Suprapubic skin (tissue), 4 donors: ENCODE measurements at regions not wholly inside any gene's neighbourhood (a gene's known extent, or its start where the extent isn't known, plus 50 kb on each side); places are given as distances from the start of the nearest gene placed in this dataset.

Experiments
- DNase-seq, 2 donors: peaks; one replicate each; pipeline ENCODE4 v3.0.0-alpha.2; 2019; ENCODE audit warnings: low spot score in 2 of 2
- H3K27ac ChIP-seq: fragments of 200-600 bp; sonication (generic); one replicate; pipeline ENCODE4 v1.5.1; 2019
- H3K27me3 ChIP-seq: fragments of 200-600 bp; sonication (generic); one replicate; pipeline ENCODE4 v1.5.1; 2019
- H3K36me3 ChIP-seq: fragments of 200-600 bp; sonication (generic); one replicate; pipeline ENCODE4 v1.5.1; 2019
- H3K4me1 ChIP-seq: fragments of 200-600 bp; sonication (generic); one replicate; pipeline ENCODE4 v1.5.1; 2019
- H3K4me3 ChIP-seq: fragments of 200-600 bp; sonication (generic); one replicate; pipeline ENCODE4 v1.5.1; 2019; ENCODE audit warnings: mild to moderate bottlenecking
- H3K9me3 ChIP-seq: fragments of 200-600 bp; sonication (generic); one replicate; pipeline ENCODE4 v1.5.1; 2019
- EP300 ChIP-seq: sonication (generic); formaldehyde crosslinking; IDR thresholded peaks from one replicate; pipeline ENCODE4 v1.6.1; 2017; ENCODE audit warnings: antibody characterized with exemption
- POLR2A ChIP-seq, 2 donors: fragments of 450-650 bp; IDR thresholded peaks; one replicate each; pipeline ENCODE4 v1.6.1; 2017; ENCODE audit warnings: antibody characterized with exemption in 2 of 2, mild to moderate bottlenecking in 2 of 2, moderate library complexity in 2 of 2
- POLR2AphosphoS5 ChIP-seq, 3 donors: sonication (generic); formaldehyde crosslinking; IDR thresholded peaks; one replicate each; pipeline ENCODE4 v1.6.1; 2017; ENCODE audit warnings: antibody characterized with exemption in 3 of 3
- WGBS: methylation state at CpG from one replicate; pipeline ENCODE4 v1.1.5; 2018; 5-methylcytosine and 5-hydroxymethylcytosine counted together
- TF ChIP-seq, protein P1 (sequence below), 2 donors: fragments of 200-600 bp in 1 of 2; fragments of 450-650 bp in 1 of 2; sonication (generic) in 1 of 2; IDR thresholded peaks; one replicate each; pipeline ENCODE4 v1.5.1; 2016 to 2019; ENCODE audit warnings: antibody characterized with exemption in 2 of 2, mild to moderate bottlenecking in 1 of 2, moderate library complexity in 1 of 2

DNA sequence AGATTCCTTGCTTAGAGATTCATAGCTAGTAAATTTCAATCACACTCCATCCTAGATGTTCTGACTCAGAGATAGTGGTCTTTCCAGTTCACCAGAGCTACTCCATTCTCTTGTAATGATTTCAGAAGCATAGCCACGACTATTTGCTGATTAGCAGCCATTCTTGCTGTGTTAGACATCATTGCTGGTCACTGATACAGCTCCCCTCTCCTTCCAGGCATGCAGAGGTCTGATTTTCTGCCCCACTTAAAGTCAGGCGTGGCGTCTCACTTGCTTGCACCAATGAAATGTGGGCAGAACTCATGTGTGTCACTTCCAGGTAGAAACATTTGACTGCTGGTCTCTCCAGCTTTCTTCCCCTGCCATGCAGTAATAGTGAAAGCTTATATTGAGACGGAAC, 168.9 kb upstream of the JARID2 start:
- H3K36me3 ChIP-seq: no peaks in the 10 kb centered on the region
- 82% methylated on average over 4 of the region's 4 CpGs for WGBS
- H3K27ac ChIP-seq: no peak overlapping the region
- H3K27me3 ChIP-seq: no peaks in the 10 kb centered on the region
- no peak for DNase-seq
- no peak overlapping the region for H3K4me3 ChIP-seq
- TF ChIP-seq POLR2AphosphoS5 (IDR thresholded peaks at IDR 0.05) (no peak), EP300 (no peak), POLR2A (IDR thresholded peaks at IDR 0.05) (no peak)
- TF ChIP-seq, protein P1, sequence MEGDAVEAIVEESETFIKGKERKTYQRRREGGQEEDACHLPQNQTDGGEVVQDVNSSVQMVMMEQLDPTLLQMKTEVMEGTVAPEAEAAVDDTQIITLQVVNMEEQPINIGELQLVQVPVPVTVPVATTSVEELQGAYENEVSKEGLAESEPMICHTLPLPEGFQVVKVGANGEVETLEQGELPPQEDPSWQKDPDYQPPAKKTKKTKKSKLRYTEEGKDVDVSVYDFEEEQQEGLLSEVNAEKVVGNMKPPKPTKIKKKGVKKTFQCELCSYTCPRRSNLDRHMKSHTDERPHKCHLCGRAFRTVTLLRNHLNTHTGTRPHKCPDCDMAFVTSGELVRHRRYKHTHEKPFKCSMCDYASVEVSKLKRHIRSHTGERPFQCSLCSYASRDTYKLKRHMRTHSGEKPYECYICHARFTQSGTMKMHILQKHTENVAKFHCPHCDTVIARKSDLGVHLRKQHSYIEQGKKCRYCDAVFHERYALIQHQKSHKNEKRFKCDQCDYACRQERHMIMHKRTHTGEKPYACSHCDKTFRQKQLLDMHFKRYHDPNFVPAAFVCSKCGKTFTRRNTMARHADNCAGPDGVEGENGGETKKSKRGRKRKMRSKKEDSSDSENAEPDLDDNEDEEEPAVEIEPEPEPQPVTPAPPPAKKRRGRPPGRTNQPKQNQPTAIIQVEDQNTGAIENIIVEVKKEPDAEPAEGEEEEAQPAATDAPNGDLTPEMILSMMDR (IDR thresholded peaks at IDR 0.05): no peak
- H3K4me1 ChIP-seq: no peaks in the 10 kb centered on the region
- H3K9me3 ChIP-seq: no peaks in the 10 kb centered on the region

DNA sequence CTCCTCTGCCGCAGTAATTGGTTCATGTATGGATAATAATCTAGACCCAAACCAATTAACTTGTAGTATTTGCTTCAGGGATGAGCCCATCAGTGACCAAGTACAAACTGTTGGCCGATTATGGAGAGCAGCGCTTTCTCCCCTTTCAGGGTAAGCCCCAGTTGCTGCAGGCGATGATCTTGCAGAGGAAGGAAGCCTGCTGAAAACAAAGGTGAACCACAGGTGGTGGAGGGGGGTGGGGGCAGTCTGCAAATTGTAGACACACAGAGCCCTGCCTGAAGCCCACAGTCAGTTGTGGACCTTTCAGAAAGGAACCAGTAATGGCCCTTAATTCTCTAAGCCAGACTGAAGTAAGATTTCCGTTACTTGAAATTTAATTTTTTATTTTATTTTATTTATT, 167.9 kb upstream of the JARID2 start:
- no peak overlapping the region for H3K4me3 ChIP-seq
- H3K27me3 ChIP-seq: no peaks in the 10 kb centered on the region
- H3K9me3 ChIP-seq: no peaks in the 10 kb centered on the region
- no peak overlapping the region for H3K27ac ChIP-seq
- no peak for DNase-seq
- TF ChIP-seq EP300: no peak
- TF ChIP-seq, protein P1 (IDR thresholded peaks at IDR 0.05): no peak
- no peak for TF ChIP-seq POLR2AphosphoS5 (IDR thresholded peaks at IDR 0.05)
- no peak for TF ChIP-seq POLR2A (IDR thresholded peaks at IDR 0.05)
- WGBS: 82% methylated on average over 5 of the region's 5 CpGs
- no peaks in the 10 kb centered on the region for H3K36me3 ChIP-seq
- H3K4me1 ChIP-seq: no peaks in the 10 kb centered on the region

DNA sequence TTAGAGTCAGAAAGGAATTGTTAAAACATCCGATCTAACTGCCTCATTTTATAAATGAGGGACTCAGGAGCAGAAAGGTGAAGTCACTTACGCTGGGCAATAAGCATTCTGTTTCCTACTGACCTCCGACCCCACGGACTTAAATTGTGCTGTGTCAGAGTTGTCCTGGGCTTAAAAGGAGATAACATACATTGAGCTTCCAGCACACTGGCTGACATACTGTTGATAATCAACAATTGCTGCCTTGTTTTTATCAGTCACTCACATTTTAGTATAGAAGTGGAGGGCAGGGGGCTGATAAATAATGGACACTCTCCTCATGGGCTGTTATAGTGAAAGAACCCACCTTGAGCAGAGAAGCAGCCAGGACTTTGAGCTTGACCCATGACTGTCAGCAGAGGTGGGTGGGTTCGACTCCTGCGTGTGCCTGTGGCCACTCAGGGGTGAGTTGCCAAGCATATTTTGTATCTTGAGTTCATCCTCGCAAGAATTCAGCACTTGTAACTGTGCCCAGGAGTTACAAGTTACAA, 166.5 kb upstream of the JARID2 start:
- no peak for DNase-seq
- Histone ChIP-seq H3K4me3 (no peak overlapping the region), H3K27me3 (no peaks in the 10 kb centered on the region), H3K27ac (no peak overlapping the region), H3K4me1 (no peaks in the 10 kb centered on the region), H3K36me3 (no peaks in the 10 kb centered on the region), H3K9me3 (no peaks in the 10 kb centered on the region)
- TF ChIP-seq POLR2AphosphoS5 (IDR thresholded peaks at IDR 0.05) (no peak), POLR2A (IDR thresholded peaks at IDR 0.05) (no peak), EP300 (no peak)
- TF ChIP-seq, protein P1 (IDR thresholded peaks at IDR 0.05): no peak
- WGBS: 72% methylated on average over 7 of the region's 7 CpGs

DNA sequence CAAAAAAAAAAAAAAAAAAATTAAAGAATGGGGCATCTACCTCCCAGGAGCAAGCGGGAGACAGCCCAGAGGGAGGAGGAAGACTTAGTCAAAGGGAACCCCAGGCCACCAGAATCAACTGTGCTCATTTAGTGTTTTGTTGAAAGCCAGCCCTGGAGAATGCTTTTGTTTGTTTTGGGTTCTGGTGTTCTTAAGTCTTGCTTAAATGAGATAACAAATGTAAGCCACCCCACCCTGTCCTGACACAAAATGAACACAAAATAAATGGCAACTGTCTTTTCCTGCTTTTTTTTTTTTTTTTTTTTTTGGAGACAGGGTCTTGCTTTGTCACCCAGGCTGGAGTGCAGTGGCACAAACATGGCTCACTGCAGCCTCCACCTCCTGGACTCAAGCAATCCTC, 165.0 kb upstream of the JARID2 start:
- 97% methylated on average over 1 of the region's 1 CpG for WGBS
- Histone ChIP-seq H3K36me3 (no peaks in the 10 kb centered on the region), H3K4me1 (no peaks in the 10 kb centered on the region), H3K27me3 (no peaks in the 10 kb centered on the region), H3K9me3 (no peaks in the 10 kb centered on the region), H3K27ac (no peak overlapping the region), H3K4me3 (no peak overlapping the region)
- no peak for DNase-seq
- TF ChIP-seq, protein P1 (IDR thresholded peaks at IDR 0.05): no peak
- TF ChIP-seq EP300: no peak
- no peak for TF ChIP-seq POLR2AphosphoS5 (IDR thresholded peaks at IDR 0.05)
- no peak for TF ChIP-seq POLR2A (IDR thresholded peaks at IDR 0.05)

DNA sequence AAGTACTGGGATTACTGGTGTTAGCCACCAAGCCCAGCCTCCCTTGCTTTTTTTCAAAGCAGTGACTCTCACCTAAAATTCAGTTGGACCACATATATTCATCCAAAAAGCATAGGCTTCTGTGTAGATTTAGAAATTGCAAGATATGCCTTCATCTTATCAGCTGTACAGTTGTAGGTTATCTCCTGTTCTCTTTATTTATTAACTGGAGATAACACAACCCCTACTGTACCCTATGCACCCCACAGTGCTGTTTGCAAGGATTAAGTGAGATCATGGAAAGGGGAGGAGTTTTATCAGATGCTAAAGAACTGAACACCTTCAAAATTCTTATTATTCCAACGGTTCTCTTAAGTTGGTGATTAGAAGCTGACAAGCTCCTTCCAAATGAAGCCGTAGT, 164.4 kb upstream of the JARID2 start:
- H3K36me3 ChIP-seq: no peaks in the 10 kb centered on the region
- DNase-seq: no peak
- H3K4me3 ChIP-seq: no peak overlapping the region
- 88% methylated on average over 2 of the region's 2 CpGs for WGBS
- no peak overlapping the region for H3K27ac ChIP-seq
- H3K9me3 ChIP-seq: no peaks in the 10 kb centered on the region
- H3K4me1 ChIP-seq: no peaks in the 10 kb centered on the region
- H3K27me3 ChIP-seq: no peaks in the 10 kb centered on the region
- TF ChIP-seq EP300 (no peak), POLR2AphosphoS5 (IDR thresholded peaks at IDR 0.05) (no peak), POLR2A (IDR thresholded peaks at IDR 0.05) (no peak)
- TF ChIP-seq, protein P1 (IDR thresholded peaks at IDR 0.05): no peak
